AG04450 (cell line): ENCODE measurements at regions not wholly inside any gene's neighbourhood (a gene's known extent, or its start where the extent isn't known, plus 50 kb on each side); places are given as distances from the start of the nearest gene placed in this dataset.

ENCODE experiments used
- CTCF ChIA-PET: fragments of 300-600, 350-600 bp; formaldehyde crosslinking; extraction: SDS; loops from one replicate; lab custom pipeline; 2022; ENCODE audit warnings: antibody characterized with exemption, inconsistent platforms; lab: Charles Lee
- POLR2A ChIA-PET: fragments of 350-600 bp; formaldehyde crosslinking; extraction: SDS; loops from one replicate; lab custom pipeline; 2021; ENCODE audit warnings: antibody characterized with exemption, inconsistent platforms; lab: Yijun Ruan, JAX
- DNase-seq: peaks from one replicate; pipeline ENCODE4 v3.0.0-alpha.2; 2011; ENCODE audit warnings: low read depth, low spot score
- H3K27ac ChIP-seq: one replicate; pipeline ENCODE4 v1.5.1; 2012; ENCODE audit warnings: low read depth, low read length, control low read depth
- H3K27me3 ChIP-seq: one replicate; pipeline ENCODE4 v1.6.0; 2012; ENCODE audit warnings: low read length; ENCODE audit not compliant: control insufficient read depth, insufficient read depth
- H3K4me3 ChIP-seq: 2 replicates; pipeline ENCODE4 v1.5.1; 2011; ENCODE audit warnings: mild to moderate bottlenecking, low read depth, low read length, control low read depth
- H3K9me3 ChIP-seq: 2 replicates; pipeline ENCODE4 v1.5.1; 2012; ENCODE audit warnings: low read length; ENCODE audit not compliant: control insufficient read depth, insufficient read depth
- CTCF ChIP-seq: IDR thresholded peaks from 2 replicates; pipeline ENCODE4 v1.5.1; 2011; ENCODE audit warnings: low read depth, low read length, control low read depth, inconsistent platforms

GRCh38 chr3:170709046-170709445, 123.2 kb upstream of the SLC7A14 start:
- Histone ChIP-seq H3K27ac (peak overlapping the region; percentile 73), H3K27me3 (no peaks in the 10 kb centered on the region), H3K9me3 (peaks cover 5% of the 10 kb centered on the region; the same call in 1 of the 2 replicates), H3K4me3 (no peak overlapping the region)
- POLR2A ChIA-PET: interaction anchor here (1.6 kb wide), 1 partner anchor 16 kb away, joined by 4 read pairs; no protein-coding TSS in a partner anchor
- CTCF ChIA-PET: interaction anchor here (0.6 to 1.0 kb wide), 4 partner anchors 101 to 295 kb away, joined by 3 to 5 read pairs (median 4); no protein-coding TSS in a partner anchor
- TF ChIP-seq CTCF: no peak
- DNase-seq: peak; percentile 77

DNA sequence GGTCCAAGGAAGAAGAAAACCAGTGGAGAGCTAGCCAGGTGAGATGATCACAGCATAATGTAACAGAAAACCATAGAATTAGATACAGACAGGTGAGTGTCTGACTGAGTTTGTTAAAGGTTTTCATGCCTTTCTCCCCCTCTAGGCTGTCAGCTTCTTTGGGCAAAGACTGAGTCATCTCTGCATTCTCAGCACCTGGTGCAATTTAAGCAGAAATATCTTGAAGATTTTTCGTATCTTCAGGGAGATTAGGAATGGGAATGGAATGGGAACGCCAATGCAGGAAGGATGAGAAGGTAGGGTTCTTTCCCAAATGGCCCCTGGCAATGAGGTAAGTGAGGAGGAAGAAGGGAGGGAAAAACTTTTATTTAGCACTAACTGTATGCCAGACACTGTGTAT, 122.0 kb upstream of the SLC7A14 start:
- Histone ChIP-seq H3K4me3 (no peak overlapping the region), H3K9me3 (peaks cover 5% of the 10 kb centered on the region; the same call in 1 of the 2 replicates), H3K27me3 (no peaks in the 10 kb centered on the region), H3K27ac (no peak overlapping the region)
- DNase-seq: no peak
- ChIA-PET CTCF (no interaction called here), POLR2A (no interaction called here)
- no peak for TF ChIP-seq CTCF

GRCh38 chr3:170705131-170705530, 119.3 kb upstream of the SLC7A14 start:
- Histone ChIP-seq H3K4me3 (no peak overlapping the region), H3K27ac (no peak overlapping the region), H3K9me3 (peaks cover 4% of the 10 kb centered on the region; the same call in 1 of the 2 replicates), H3K27me3 (no peaks in the 10 kb centered on the region)
- ChIA-PET CTCF (interaction anchor here (1.1 kb wide), 1 partner anchor 106 kb away, joined by 3 read pairs; no protein-coding TSS in a partner anchor), POLR2A (no interaction called here)
- DNase-seq: no peak
- TF ChIP-seq CTCF: no peak

DNA sequence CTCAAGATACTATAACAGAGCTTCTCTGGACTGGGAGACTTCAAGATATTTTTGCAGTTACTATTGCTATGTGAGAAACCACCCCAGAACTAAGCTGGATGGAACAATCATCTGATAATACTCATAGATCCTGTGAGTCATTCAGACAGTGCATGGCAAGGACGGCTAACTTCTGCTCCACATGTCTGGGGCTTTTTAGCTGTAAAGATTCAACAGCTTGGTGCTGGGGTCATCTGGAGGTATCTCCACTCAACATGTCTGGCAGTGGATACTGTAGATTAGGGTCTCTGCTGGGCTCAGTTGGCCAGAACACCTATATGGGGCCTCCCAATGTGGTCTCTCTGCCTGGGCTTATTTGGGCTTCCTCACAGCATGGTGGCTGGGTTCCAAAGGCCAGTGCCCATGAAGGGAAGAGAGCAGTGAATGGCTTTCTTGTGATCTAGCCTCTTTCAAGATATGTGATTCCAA, 117.3 kb upstream of the SLC7A14 start:
- CTCF ChIA-PET: interaction anchor here (1.0 to 3.0 kb wide), 2 partner anchors 13 to 108 kb away, joined by 3 to 22 read pairs; no protein-coding TSS in a partner anchor
- peak overlapping the region; percentile 65 for H3K27ac ChIP-seq

More for the DNA sequence above, 117.3 kb upstream of the SLC7A14 start:
- Histone ChIP-seq H3K4me3 (no peak overlapping the region), H3K9me3 (no peaks in the 10 kb centered on the region), H3K27me3 (no peaks in the 10 kb centered on the region)
- DNase-seq: peak; percentile 67
- no peak for TF ChIP-seq CTCF
- POLR2A ChIA-PET: interaction anchor here (0.5 to 1.3 kb wide), 4 partner anchors 14 to 234 kb away, joined by 3 to 4 read pairs (median 4); no protein-coding TSS in a partner anchor
